ENCODE measurements at regions not wholly inside any gene's neighbourhood (a gene's known extent, or its start where the extent isn't known, plus 50 kb on each side); places are given as distances from the start of the nearest gene placed in this dataset.

DNA sequence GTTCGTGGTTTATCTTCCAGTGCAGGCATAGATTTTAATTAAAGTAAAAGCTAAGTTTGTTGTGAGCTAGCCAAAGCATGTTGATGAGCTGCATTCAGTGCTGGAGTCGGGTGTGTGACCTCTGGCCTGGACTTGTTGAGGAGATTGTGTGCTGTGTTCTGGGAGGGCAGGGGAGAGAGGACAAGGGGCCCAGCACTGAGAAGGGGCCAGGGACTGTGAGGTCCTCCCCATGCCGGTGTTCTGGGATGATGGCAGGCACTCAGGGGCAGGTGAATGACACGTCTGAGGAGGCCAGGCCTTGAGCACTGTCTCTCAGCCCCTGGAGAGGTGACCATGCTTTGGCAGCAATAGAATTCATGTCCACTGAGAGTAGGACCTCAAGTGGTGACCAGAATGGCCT is 97.9 kb downstream of the FOXF2 start:
- TF ChIP-seq, protein P1, sequence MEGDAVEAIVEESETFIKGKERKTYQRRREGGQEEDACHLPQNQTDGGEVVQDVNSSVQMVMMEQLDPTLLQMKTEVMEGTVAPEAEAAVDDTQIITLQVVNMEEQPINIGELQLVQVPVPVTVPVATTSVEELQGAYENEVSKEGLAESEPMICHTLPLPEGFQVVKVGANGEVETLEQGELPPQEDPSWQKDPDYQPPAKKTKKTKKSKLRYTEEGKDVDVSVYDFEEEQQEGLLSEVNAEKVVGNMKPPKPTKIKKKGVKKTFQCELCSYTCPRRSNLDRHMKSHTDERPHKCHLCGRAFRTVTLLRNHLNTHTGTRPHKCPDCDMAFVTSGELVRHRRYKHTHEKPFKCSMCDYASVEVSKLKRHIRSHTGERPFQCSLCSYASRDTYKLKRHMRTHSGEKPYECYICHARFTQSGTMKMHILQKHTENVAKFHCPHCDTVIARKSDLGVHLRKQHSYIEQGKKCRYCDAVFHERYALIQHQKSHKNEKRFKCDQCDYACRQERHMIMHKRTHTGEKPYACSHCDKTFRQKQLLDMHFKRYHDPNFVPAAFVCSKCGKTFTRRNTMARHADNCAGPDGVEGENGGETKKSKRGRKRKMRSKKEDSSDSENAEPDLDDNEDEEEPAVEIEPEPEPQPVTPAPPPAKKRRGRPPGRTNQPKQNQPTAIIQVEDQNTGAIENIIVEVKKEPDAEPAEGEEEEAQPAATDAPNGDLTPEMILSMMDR (IDR thresholded peaks at IDR 0.05), result no peak
- TF ChIP-seq POLR2AphosphoS5 (IDR thresholded peaks at IDR 0.05; ENCODE audit: low read depth, low read length) (no peak), SIN3A (IDR thresholded peaks at IDR 0.05; ENCODE audit: borderline replicate concordance, insufficient read depth, low read depth, low read length) (no peak), TCF7L2 (IDR thresholded peaks at IDR 0.05; ENCODE audit: low read depth, low read length) (no peak)
- TF ChIP-seq, protein P2, sequence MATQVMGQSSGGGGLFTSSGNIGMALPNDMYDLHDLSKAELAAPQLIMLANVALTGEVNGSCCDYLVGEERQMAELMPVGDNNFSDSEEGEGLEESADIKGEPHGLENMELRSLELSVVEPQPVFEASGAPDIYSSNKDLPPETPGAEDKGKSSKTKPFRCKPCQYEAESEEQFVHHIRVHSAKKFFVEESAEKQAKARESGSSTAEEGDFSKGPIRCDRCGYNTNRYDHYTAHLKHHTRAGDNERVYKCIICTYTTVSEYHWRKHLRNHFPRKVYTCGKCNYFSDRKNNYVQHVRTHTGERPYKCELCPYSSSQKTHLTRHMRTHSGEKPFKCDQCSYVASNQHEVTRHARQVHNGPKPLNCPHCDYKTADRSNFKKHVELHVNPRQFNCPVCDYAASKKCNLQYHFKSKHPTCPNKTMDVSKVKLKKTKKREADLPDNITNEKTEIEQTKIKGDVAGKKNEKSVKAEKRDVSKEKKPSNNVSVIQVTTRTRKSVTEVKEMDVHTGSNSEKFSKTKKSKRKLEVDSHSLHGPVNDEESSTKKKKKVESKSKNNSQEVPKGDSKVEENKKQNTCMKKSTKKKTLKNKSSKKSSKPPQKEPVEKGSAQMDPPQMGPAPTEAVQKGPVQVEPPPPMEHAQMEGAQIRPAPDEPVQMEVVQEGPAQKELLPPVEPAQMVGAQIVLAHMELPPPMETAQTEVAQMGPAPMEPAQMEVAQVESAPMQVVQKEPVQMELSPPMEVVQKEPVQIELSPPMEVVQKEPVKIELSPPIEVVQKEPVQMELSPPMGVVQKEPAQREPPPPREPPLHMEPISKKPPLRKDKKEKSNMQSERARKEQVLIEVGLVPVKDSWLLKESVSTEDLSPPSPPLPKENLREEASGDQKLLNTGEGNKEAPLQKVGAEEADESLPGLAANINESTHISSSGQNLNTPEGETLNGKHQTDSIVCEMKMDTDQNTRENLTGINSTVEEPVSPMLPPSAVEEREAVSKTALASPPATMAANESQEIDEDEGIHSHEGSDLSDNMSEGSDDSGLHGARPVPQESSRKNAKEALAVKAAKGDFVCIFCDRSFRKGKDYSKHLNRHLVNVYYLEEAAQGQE (IDR thresholded peaks at IDR 0.05; ENCODE audit: insufficient read depth in 1 of 2, low read depth in 2 of 2, low read length in 1 of 2), result no peak
